Left lung (tissue), 4 donors: ENCODE measurements at regions not wholly inside any gene's neighbourhood (a gene's known extent, or its start where the extent isn't known, plus 50 kb on each side); places are given as distances from the start of the nearest gene placed in this dataset.

ENCODE experiments used
- ATAC-seq: fragments of 200-7000 bp; cut with Tn5 transposase; one replicate; pipeline ENCODE4 v1.9.1; 2020; ENCODE audit warnings: moderate library complexity
- DNase-seq, 4 donors: peaks; one replicate each; pipeline ENCODE4 v3.0.0-alpha.2; 2013 to 2020
- H3K27ac ChIP-seq, 2 donors: fragments of 200-600 bp; sonication (generic) in 1 of 2; one replicate each; pipeline versions ENCODE4 v1.5.0 to v1.8.0; 2020 to 2021
- H3K27me3 ChIP-seq, 2 donors: fragments of 200-600 bp; sonication (generic) in 1 of 2; one replicate each; pipeline versions ENCODE4 v1.5.0 to v1.8.0; 2020 to 2021
- H3K36me3 ChIP-seq, 2 donors: fragments of 200-600 bp; sonication (generic) in 1 of 2; one replicate each; pipeline versions ENCODE4 v1.5.0 to v1.8.0; 2020 to 2021
- H3K4me1 ChIP-seq, 2 donors: fragments of 200-600 bp; one replicate each; pipeline ENCODE4 v1.8.0; 2021
- H3K4me3 ChIP-seq, 2 donors: fragments of 200-600 bp; sonication (generic) in 1 of 2; one replicate each; pipeline versions ENCODE4 v1.5.0 to v1.8.0; 2020 to 2021; ENCODE audit warnings: mild to moderate bottlenecking in 1 of 2
- H3K9me3 ChIP-seq, 2 donors: fragments of 200-600 bp; sonication (generic) in 1 of 2; one replicate each; pipeline versions ENCODE4 v1.5.0 to v1.8.0; 2020 to 2021
- intact Hi-C, 2 donors: fragments of 100-400 bp; cut with DNase I; formaldehyde crosslinking; loops; one replicate each; pipeline versions ENCODE4 v1.11.2 to v1.14.2; 2022
- TF ChIP-seq, protein P1 (sequence below), 2 donors: fragments of 200-600 bp; sonication (generic) in 1 of 2; IDR thresholded peaks; one replicate each; pipeline versions ENCODE4 v1.5.0 to v1.8.0; 2021; ENCODE audit warnings: antibody characterized with exemption in 2 of 2
- donor health status: DM: no; HTN: yes; CAD: no.
- donor health status: DM: no; HTN: no; CAD: no.

DNA sequence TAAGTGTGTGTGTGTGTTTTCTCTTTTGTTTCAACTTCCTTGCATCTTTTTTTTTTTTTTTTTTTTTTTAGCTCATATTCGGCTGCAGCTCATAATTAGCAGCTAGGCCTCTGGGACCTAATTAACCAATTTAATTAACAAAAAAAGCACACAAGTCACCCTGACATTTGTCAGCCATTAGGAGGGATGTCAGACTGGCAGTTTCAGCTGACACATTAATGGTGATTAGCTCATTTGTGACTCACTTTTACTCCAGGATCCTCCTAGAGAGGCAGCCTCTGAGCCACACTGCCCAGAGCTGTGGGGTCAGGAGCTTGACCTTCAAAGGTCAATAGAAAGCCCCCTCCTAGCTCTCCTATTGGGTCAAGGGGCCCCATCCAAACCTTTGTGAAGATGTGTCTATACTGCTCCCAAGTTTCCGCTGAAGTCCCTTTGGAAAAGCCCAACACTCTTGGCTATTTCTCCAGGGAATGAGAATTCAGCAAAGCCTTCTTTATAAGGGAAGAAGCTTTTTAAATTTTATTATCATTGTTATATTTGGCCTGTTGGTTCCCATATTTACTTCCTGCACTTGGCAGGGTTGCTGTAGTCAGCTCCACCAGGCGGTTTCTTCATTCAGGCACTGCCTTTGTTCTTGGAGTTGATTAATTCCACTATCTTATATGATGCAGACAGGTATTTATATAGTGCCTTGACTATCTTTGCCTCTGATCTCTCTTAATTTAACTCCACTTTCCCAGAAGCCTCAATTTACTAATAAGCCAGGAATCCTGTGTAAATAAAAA, 109.5 kb upstream of the HABP2 start:
- ATAC-seq (no peak), DNase-seq (no peak)
- TF ChIP-seq, protein P1, sequence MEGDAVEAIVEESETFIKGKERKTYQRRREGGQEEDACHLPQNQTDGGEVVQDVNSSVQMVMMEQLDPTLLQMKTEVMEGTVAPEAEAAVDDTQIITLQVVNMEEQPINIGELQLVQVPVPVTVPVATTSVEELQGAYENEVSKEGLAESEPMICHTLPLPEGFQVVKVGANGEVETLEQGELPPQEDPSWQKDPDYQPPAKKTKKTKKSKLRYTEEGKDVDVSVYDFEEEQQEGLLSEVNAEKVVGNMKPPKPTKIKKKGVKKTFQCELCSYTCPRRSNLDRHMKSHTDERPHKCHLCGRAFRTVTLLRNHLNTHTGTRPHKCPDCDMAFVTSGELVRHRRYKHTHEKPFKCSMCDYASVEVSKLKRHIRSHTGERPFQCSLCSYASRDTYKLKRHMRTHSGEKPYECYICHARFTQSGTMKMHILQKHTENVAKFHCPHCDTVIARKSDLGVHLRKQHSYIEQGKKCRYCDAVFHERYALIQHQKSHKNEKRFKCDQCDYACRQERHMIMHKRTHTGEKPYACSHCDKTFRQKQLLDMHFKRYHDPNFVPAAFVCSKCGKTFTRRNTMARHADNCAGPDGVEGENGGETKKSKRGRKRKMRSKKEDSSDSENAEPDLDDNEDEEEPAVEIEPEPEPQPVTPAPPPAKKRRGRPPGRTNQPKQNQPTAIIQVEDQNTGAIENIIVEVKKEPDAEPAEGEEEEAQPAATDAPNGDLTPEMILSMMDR (IDR thresholded peaks at IDR 0.05), result no peak
- Histone ChIP-seq H3K27me3 (no peaks in the 10 kb centered on the region), H3K4me1 (no peaks in the 10 kb centered on the region), H3K4me3 (no peak overlapping the region), H3K9me3 (no peaks in the 10 kb centered on the region), H3K27ac (no peak overlapping the region), H3K36me3 (no peaks in the 10 kb centered on the region)
- intact Hi-C loops, result no loop called here

DNA sequence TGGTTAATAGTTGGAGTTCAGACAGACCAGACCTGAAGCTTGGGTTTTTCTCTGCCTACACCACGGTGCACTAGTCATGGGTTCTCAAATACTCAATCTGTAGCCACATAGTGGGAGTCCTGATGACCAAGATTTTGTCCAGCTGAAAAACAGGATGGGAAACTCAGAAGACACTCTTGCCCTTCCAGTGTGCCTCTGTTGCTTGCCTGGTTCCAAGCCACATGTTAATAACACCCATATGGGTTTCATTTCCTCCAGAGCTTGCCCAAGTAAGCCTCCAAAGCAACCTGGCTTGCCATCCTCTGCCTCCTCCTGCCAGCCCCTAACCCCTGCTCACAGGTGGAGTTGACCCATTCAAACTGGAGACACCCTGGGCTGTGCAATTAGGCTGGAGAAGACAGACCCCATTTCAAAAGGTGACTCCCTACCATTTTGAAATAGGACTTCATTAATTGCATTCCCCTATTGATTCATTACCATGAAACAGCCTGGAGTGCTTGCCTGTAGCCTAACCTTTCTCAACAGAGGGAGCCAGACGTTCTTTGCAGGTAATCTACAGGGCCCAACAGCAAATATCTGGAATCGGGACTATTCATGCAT, 108.0 kb upstream of the HABP2 start:
- intact Hi-C loops, result no loop called here
- ATAC-seq, result no peak
- DNase-seq, result no peak

DNA sequence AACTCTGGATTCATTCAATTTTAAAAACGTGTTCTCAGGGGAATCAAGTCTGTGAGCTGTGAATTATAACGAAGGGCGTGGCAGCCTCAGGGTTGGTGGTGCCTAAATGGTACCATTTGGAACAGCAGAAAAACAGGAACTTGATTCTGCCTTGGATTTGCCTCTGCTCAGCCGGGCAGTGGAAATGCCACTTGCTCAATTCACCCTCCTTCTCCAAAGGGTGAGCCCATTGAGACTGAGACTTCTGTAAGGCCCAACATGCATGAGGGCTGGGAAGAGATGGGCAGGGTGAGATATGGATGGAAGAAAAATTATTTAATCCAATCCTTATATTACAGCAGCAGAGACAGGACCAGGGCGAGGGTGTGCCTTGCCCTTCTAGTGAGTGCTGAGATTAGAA, 107.1 kb upstream of the HABP2 start:
- ATAC-seq (no peak), DNase-seq (no peak)
- Histone ChIP-seq H3K4me3 (no peak overlapping the region), H3K27ac (no peak overlapping the region), H3K9me3 (no peaks in the 10 kb centered on the region), H3K4me1 (no peaks in the 10 kb centered on the region), H3K27me3 (no peaks in the 10 kb centered on the region), H3K36me3 (no peaks in the 10 kb centered on the region)
- intact Hi-C loops, result no loop called here
- TF ChIP-seq, protein P1 (IDR thresholded peaks at IDR 0.05), result no peak

More for the DNA sequence above, 108.0 kb upstream of the HABP2 start:
- TF ChIP-seq, protein P1 (IDR thresholded peaks at IDR 0.05), result no peak
- H3K4me3 ChIP-seq, result no peak overlapping the region
- H3K4me1 ChIP-seq, result no peaks in the 10 kb centered on the region
- no peak overlapping the region for H3K27ac ChIP-seq
- H3K9me3 ChIP-seq, result no peaks in the 10 kb centered on the region
- H3K27me3 ChIP-seq, result no peaks in the 10 kb centered on the region
- H3K36me3 ChIP-seq, result no peaks in the 10 kb centered on the region

DNA sequence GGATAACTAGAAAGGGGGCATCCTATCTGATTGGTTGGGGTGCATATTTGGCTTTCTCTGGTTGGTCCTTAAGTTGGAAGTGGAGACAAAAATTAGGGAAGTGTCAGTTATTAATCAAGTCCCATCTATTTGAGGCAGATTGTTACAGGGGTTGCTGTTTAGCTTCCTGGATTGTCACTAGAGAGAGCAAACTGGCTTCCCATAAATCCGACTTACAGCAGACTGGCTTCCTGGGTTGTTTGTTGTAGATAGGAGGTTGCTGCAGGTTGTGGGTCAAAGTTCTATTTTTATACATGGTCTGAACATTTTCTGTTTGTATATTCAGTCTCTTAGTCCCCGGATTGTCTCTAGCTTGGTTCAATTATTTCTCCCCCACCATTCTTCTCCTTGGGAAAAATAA, 106.1 kb upstream of the HABP2 start:
- intact Hi-C loops, result no loop called here
- no peak overlapping the region for H3K4me3 ChIP-seq
- H3K27me3 ChIP-seq, result no peaks in the 10 kb centered on the region
- DNase-seq, result no peak
- H3K9me3 ChIP-seq, result no peaks in the 10 kb centered on the region
- no peak for ATAC-seq
- H3K4me1 ChIP-seq, result no peaks in the 10 kb centered on the region
- H3K36me3 ChIP-seq, result no peaks in the 10 kb centered on the region
- TF ChIP-seq, protein P1 (IDR thresholded peaks at IDR 0.05), result no peak
- no peak overlapping the region for H3K27ac ChIP-seq

DNA sequence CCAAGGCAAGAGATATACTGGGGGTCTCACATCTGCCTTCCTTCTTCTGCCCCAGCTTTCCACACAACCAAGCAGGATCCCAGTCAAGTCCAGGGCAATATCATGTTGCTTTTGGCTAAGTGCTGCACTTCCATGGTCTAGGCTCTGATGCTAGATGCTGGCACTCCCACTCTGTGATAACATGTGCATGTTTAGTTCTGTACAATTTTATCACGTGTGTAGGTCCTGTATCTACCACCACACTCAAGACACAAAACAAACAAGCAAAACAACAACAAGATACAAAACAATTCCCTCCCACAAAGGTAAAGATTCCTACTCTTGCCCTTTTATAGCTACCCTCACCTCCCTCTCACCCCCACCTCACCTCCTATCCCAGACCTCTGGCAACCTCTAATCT, 105.6 kb upstream of the HABP2 start:
- Histone ChIP-seq H3K4me3 (no peak overlapping the region), H3K36me3 (no peaks in the 10 kb centered on the region), H3K27me3 (no peaks in the 10 kb centered on the region), H3K27ac (no peak overlapping the region), H3K9me3 (no peaks in the 10 kb centered on the region), H3K4me1 (no peaks in the 10 kb centered on the region)
- no peak for DNase-seq
- no peak for ATAC-seq
- intact Hi-C loops, result no loop called here
- TF ChIP-seq, protein P1 (IDR thresholded peaks at IDR 0.05), result no peak
